ENCODE measurements at regions not wholly inside any gene's neighbourhood (a gene's known extent, or its start where the extent isn't known, plus 50 kb on each side); places are given as distances from the start of the nearest gene placed in this dataset.

DNA sequence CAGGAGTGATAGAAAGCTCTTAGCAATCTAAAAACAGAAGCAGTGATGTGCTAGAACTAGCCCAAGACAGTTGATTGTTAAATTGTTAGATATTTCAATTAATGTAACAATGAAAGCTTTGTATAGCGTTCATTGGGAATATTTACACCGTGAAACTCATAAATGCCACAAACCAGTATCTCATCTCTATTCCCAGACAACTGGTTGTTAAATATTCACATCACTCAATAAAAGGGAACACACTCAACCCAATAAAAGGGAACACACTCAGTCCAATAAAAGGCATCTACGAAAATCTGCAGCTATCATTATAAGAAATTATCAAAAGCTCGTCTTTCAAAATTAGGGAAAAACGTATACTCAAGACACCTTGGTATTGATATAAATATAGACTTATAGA lies 270.9 kb downstream of the CYLC2 start:
- no peak for DNase-seq
- no peak for TF ChIP-seq POLR2A (IDR thresholded peaks at IDR 0.05)
- TF ChIP-seq CTCF (IDR thresholded peaks at IDR 0.05): no peak
- Histone ChIP-seq H3K4me3 (no peak overlapping the region), H3K27ac (no peak overlapping the region), H3K36me3 (replicated peaks in 1 of 2) (no peaks in the 10 kb centered on the region), H3K27me3 (no peaks in the 10 kb centered on the region), H3K9me3 (replicated peaks in 1 of 3) (peaks cover 0 to 5% (median 0%) of the 10 kb centered on the region in 3 donors), H3K4me1 (replicated peaks in 1 of 2) (no peaks in the 10 kb centered on the region)
- intact Hi-C loops (cut with DNase I): no loop called here
- 73 to 87% (median 80%) methylated on average over 5 of the region's 5 CpGs for WGBS, 4 donors

DNA sequence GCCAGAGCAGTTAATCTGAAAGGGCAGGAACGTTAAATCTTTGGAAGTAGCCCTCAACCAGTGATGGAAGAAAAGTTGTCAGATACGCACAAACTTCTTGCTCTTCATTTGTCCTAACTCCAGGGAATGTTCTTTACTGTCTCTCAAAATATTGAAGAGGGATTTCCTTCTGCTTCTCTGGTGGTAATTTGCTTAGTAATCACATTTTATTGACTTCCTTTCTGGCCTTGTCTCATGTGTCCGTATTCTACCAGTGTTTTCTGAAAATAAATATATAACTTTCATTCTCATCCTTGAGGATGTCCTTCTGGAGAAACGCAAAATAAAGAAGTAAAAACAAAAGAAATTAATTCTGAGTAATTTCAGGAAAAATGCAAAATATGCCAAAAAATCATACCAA lies 282.1 kb downstream of the CYLC2 start:
- DNase-seq: no peak
- Histone ChIP-seq H3K4me3 (no peak overlapping the region), H3K4me1 (replicated peaks in 1 of 2) (no peaks in the 10 kb centered on the region), H3K36me3 (replicated peaks in 1 of 2) (no peaks in the 10 kb centered on the region), H3K9me3 (replicated peaks in 1 of 3) (no peaks in the 10 kb centered on the region), H3K27me3 (no peaks in the 10 kb centered on the region), H3K27ac (no peak overlapping the region)
- 53 to 65% (median 58%) methylated on average over 4 of the region's 4 CpGs for WGBS, 4 donors
- no peak for TF ChIP-seq POLR2A (IDR thresholded peaks at IDR 0.05)
- TF ChIP-seq CTCF (IDR thresholded peaks at IDR 0.05): no peak
- intact Hi-C loops (cut with DNase I): no loop called here

DNA sequence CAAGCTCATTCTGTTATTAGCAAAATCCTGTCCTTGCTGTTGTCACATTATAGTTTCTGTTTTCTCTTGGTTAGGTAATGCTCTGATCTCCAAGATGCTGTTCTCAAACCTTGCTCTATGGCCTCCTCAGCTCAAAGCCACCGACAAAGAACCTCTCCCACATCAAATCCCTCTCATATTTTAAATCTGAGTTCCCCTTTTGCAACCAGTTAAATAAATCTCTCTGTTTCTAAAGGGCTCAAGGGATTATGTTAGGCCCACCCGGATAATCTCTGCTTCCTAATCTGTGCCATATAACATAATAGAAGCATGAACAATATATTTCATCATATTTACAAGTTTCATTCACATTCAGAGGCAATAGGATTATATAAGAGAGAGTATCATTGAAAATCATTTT lies 286.0 kb downstream of the CYLC2 start:
- no peaks in the 10 kb centered on the region for H3K4me1 ChIP-seq (replicated peaks in 1 of 2)
- WGBS, 4 donors: 63 to 82% (median 70%) methylated on average over 2 of the region's 2 CpGs
- no peak for DNase-seq
- intact Hi-C loops (cut with DNase I): no loop called here
- no peak overlapping the region for H3K4me3 ChIP-seq
- H3K9me3 ChIP-seq (replicated peaks in 1 of 3): no peaks in the 10 kb centered on the region
- H3K36me3 ChIP-seq (replicated peaks in 1 of 2): no peaks in the 10 kb centered on the region
- H3K27ac ChIP-seq: no peak overlapping the region
- no peaks in the 10 kb centered on the region for H3K27me3 ChIP-seq
- TF ChIP-seq CTCF (IDR thresholded peaks at IDR 0.05) (no peak), POLR2A (IDR thresholded peaks at IDR 0.05) (no peak)

DNA sequence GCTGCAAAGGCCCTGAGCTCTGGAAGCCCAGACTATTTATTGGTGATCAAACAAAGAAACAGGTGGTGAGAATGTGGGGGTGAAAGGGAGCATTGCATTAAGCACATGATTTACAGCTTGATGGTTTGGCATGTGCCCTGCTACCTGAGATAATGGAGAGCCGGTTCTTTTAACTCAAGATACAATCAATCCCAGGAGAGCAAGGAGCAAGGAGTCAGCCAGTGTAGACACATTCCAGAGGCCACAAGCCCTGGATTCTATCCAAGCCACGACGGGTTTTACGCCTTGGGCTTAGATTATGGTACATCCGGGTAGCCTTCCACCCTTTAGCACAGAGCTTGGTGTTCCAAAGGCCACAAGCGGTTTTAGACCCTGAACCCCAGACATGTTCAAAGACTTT lies 292.2 kb downstream of the CYLC2 start:
- WGBS, 4 donors: 72 to 92% (median 76%) methylated on average over 6 of the region's 6 CpGs
- Histone ChIP-seq H3K9me3 (replicated peaks in 1 of 3) (no peaks in the 10 kb centered on the region), H3K27ac (no peak overlapping the region), H3K4me3 (no peak overlapping the region), H3K4me1 (replicated peaks in 1 of 2) (no peaks in the 10 kb centered on the region), H3K36me3 (replicated peaks in 1 of 2) (no peaks in the 10 kb centered on the region), H3K27me3 (no peaks in the 10 kb centered on the region)
- intact Hi-C loops (cut with DNase I): no loop called here
- TF ChIP-seq POLR2A (IDR thresholded peaks at IDR 0.05) (no peak), CTCF (IDR thresholded peaks at IDR 0.05) (no peak)
- no peak for DNase-seq

All from adrenal gland (tissue), 9 donors.